GM12892 (cell line): ENCODE measurements at regions not wholly inside any gene's neighbourhood (a gene's known extent, or its start where the extent isn't known, plus 50 kb on each side); places are given as distances from the start of the nearest gene placed in this dataset.

ENCODE experiments used
- POLR2A ChIP-seq: IDR thresholded peaks from 2 replicates; pipeline ENCODE4 v1.6.1; 2011; ENCODE audit warnings: low read depth, low read length, control low read depth
- POLR2AphosphoS5 ChIP-seq: IDR thresholded peaks from 2 replicates; pipeline ENCODE4 v1.6.1; 2011; ENCODE audit warnings: low read depth, low read length, control low read depth
- TAF1 ChIP-seq: IDR thresholded peaks from 2 replicates; pipeline ENCODE4 v1.6.1; 2011; ENCODE audit warnings: low read depth, mild to moderate bottlenecking, control low read depth, low read length, borderline replicate concordance

DNA sequence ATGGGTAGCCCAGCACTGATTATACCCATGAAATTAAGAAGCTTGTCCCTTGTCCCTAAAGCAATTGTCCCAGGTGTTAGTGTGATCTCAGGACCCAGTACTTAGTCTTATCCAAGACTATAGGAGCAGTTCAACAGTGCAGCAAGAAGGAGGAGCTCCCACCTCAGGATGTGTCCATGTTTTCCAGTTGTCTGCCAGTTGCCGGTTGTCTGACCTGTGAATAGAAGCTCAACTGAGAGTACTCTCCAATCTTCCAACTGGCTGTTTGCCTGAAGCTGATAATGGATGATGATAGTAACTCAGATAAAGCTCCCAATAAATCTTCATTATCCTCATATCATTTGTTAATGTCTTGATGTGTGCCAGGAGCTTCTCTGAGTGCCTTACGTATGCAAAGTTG is 107.2 kb upstream of the HTR2A start:
- TF ChIP-seq POLR2A, result no peak
- TF ChIP-seq POLR2AphosphoS5, result no peak
- TF ChIP-seq TAF1, result no peak
